Stimulated activated CD8-positive, alpha-beta memory T cell treated with anti-CD3 and anti-CD28 coated beads, Interleukin-15, amount 100 ng/mL, for 48 hours (primary cell): ENCODE measurements at regions not wholly inside any gene's neighbourhood (a gene's known extent, or its start where the extent isn't known, plus 50 kb on each side); places are given as distances from the start of the nearest gene placed in this dataset.

ENCODE experiments used
- DNase-seq, 2 donors: peaks; one replicate each; pipeline ENCODE4 v3.0.0-alpha.2; 2020; ENCODE audit warnings: low read depth in 2 of 2

- no peak for DNase-seq
These were observed 77.6 kb upstream of the TMEM260 start for GRCh38 chr14:56501909-56502530.

GRCh38 chr14:56505361-56505760 lies 74.2 kb upstream of the TMEM260 start:
- no peak for DNase-seq

- DNase-seq, result no peak
These were observed 67.1 kb upstream of the TMEM260 start for GRCh38 chr14:56512521-56512920.

- peak in 1 of 2 donors; percentile 18 for DNase-seq
These were observed 64.8 kb upstream of the TMEM260 start for GRCh38 chr14:56514663-56515371.

GRCh38 chr14:56515739-56516138 lies 63.9 kb upstream of the TMEM260 start:
- DNase-seq, result no peak

- DNase-seq, result no peak
These were observed 57.2 kb upstream of the TMEM260 start for GRCh38 chr14:56522403-56522802.

GRCh38 chr14:56524971-56525677 lies 54.5 kb upstream of the TMEM260 start:
- no peak for DNase-seq

- no peak for DNase-seq
These were observed 50.7 kb upstream of the TMEM260 start for GRCh38 chr14:56528927-56529326.
